GM12874 (cell line): ENCODE measurements at regions not wholly inside any gene's neighbourhood (a gene's known extent, or its start where the extent isn't known, plus 50 kb on each side); places are given as distances from the start of the nearest gene placed in this dataset.

Experiments
- CTCF ChIP-seq: IDR thresholded peaks from 2 replicates; pipeline ENCODE4 v1.5.1; 2011; ENCODE audit warnings: low read depth, mild to moderate bottlenecking, control low read depth, low read length, moderate library complexity; ENCODE audit not compliant: insufficient read depth

- no peak for TF ChIP-seq CTCF
Measured at GRCh38 chr2:236394571-236394970, 130.4 kb upstream of the ASB18 start.

GRCh38 chr2:236395067-236395466, 130.9 kb upstream of the ASB18 start:
- no peak for TF ChIP-seq CTCF

GRCh38 chr2:236396818-236397350, 132.7 kb upstream of the ASB18 start:
- no peak for TF ChIP-seq CTCF

GRCh38 chr2:236397681-236398080, 133.5 kb upstream of the ASB18 start:
- no peak for TF ChIP-seq CTCF

- TF ChIP-seq CTCF: no peak
Measured at GRCh38 chr2:236399409-236399808, 135.2 kb upstream of the ASB18 start.

GRCh38 chr2:236400046-236400574, 135.9 kb upstream of the ASB18 start:
- no peak for TF ChIP-seq CTCF

- no peak for TF ChIP-seq CTCF
Measured at GRCh38 chr2:236400594-236401360, 136.6 kb upstream of the ASB18 start.
